ENCODE measurements at regions not wholly inside any gene's neighbourhood (a gene's known extent, or its start where the extent isn't known, plus 50 kb on each side); places are given as distances from the start of the nearest gene placed in this dataset.
"Not testable (repeated sequence)": the region's sequence is repeated elsewhere in the genome, so short reads cannot be mapped to it uniquely, and the experiment has no call there.

DNA sequence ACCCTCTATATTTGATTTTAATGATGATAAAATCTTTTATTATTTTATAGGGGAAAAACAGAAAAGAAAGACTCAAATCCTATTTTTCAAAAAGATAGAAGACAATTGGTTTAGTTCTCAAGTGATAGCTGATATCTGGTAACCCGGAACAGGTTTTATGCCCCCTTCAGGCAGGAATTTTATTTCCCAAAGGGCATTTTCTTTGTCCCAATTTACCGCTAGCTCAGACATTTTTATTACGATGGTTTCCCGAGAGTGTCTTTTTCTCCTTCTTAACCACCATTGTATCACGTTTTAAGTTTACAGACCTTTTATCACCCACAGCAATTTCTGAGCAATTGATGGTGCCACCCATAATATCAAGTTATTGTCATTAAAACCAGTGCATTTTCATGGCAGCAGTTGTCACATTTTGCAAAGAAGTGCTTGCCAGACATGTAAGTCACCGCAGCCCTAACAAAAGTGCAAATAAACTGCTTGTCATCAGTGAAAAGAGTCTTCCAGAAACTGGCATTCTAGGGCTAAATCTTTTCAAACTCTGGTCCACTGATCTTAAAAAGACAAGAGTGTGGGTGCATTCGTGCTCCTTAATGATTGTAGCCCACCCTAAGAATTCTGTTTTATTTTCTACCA is 204.8 kb upstream of the VCX start:
- TF ChIP-seq, protein P1, sequence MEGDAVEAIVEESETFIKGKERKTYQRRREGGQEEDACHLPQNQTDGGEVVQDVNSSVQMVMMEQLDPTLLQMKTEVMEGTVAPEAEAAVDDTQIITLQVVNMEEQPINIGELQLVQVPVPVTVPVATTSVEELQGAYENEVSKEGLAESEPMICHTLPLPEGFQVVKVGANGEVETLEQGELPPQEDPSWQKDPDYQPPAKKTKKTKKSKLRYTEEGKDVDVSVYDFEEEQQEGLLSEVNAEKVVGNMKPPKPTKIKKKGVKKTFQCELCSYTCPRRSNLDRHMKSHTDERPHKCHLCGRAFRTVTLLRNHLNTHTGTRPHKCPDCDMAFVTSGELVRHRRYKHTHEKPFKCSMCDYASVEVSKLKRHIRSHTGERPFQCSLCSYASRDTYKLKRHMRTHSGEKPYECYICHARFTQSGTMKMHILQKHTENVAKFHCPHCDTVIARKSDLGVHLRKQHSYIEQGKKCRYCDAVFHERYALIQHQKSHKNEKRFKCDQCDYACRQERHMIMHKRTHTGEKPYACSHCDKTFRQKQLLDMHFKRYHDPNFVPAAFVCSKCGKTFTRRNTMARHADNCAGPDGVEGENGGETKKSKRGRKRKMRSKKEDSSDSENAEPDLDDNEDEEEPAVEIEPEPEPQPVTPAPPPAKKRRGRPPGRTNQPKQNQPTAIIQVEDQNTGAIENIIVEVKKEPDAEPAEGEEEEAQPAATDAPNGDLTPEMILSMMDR (IDR thresholded peaks at IDR 0.05; ENCODE audit: low read depth, low read length): no peak
- peaks cover 2% of the 10 kb centered on the region for H3K27me3 ChIP-seq (ENCODE audit: insufficient read depth, low read depth, severe bottlenecking)
- no peak for DNase-seq
- H3K9me3 ChIP-seq (ENCODE audit: severe bottlenecking): no peaks in the 10 kb centered on the region
- H3K36me3 ChIP-seq: no peaks in the 10 kb centered on the region
- H3K4me3 ChIP-seq (ENCODE audit: low read depth, low read length): no peak overlapping the region
- no peak overlapping the region for H3K27ac ChIP-seq

DNA sequence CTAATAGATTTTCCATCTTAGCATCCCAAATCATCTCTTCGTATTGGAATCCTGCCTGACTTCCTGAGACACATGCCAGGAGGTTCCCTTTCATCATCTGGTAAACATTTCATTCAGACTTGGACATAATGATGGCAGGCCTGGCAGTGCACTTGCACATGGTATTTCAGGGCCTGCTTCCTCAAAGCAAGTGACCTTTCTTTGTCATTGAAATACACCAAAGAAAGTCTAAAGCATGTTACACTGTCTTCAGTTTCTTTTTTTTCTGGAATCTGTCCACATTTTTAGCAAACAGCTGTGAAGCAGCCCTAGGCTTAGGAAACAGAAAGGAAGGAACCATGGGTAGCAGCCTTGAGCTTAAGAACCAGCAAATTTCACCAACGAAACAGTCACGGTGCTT is 205.9 kb upstream of the VCX start:
- no peak for DNase-seq

DNA sequence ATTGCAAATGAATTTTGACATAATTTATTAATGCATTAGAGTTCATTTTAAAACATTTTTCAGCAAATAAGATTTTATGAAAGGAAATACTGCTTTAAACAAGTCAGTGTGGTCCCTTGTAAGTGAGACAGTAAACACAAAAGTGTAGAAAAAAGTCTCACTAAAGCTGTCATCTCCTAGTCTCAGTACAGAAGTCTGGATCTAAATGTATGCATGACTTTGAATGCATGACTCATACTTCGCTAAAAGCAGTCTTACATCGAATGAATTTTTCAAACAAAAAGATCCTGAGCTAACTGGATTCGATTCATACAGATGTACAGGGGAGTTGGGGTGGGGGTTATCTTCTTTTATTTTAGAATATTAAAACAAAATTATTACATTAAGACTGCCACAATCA is 207.4 kb upstream of the VCX start:
- Histone ChIP-seq H3K4me3 (ENCODE audit: low read depth, low read length) (no peak overlapping the region), H3K27me3 (ENCODE audit: insufficient read depth, low read depth, severe bottlenecking) (peaks cover 2% of the 10 kb centered on the region), H3K9me3 (ENCODE audit: severe bottlenecking) (no peaks in the 10 kb centered on the region), H3K36me3 (no peaks in the 10 kb centered on the region), H3K27ac (no peak overlapping the region)
- no peak for DNase-seq
- TF ChIP-seq, protein P1 (IDR thresholded peaks at IDR 0.05; ENCODE audit: low read depth, low read length): no peak

More for the DNA sequence above, 205.9 kb upstream of the VCX start:
- TF ChIP-seq, protein P1 (IDR thresholded peaks at IDR 0.05; ENCODE audit: low read depth, low read length): no peak
- H3K27ac ChIP-seq: no peak overlapping the region
- H3K4me3 ChIP-seq (ENCODE audit: low read depth, low read length): no peak overlapping the region
- no peaks in the 10 kb centered on the region for H3K9me3 ChIP-seq (ENCODE audit: severe bottlenecking)
- peaks cover 2% of the 10 kb centered on the region for H3K27me3 ChIP-seq (ENCODE audit: insufficient read depth, low read depth, severe bottlenecking)
- H3K36me3 ChIP-seq: no peaks in the 10 kb centered on the region

DNA sequence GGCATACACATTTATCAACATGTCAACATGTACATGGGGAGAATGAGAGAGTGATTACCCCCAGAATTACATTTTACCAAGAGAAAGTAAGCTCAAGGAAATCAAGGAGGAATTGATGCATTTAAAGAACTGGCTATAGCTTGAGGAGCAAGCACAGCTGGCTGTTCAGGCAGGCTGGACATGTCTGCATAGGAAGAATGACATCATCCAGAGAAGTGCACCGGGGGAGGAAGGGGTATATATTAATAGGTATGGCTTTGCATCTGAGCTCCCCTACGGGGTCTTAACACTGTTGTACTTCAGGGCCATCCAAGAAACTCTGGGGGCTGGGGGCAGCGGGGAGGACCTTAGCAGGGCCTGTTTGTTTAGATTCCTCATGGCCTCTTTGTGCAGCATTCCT is 222.4 kb upstream of the VCX start:
- peaks cover 9% of the 10 kb centered on the region for H3K27me3 ChIP-seq (ENCODE audit: insufficient read depth, low read depth, severe bottlenecking)
- no peak for DNase-seq
- TF ChIP-seq, protein P1 (IDR thresholded peaks at IDR 0.05; ENCODE audit: low read depth, low read length): no peak
- no peak overlapping the region for H3K27ac ChIP-seq
- H3K4me3 ChIP-seq (ENCODE audit: low read depth, low read length): no peak overlapping the region
- no peaks in the 10 kb centered on the region for H3K36me3 ChIP-seq
- no peaks in the 10 kb centered on the region for H3K9me3 ChIP-seq (ENCODE audit: severe bottlenecking)

DNA sequence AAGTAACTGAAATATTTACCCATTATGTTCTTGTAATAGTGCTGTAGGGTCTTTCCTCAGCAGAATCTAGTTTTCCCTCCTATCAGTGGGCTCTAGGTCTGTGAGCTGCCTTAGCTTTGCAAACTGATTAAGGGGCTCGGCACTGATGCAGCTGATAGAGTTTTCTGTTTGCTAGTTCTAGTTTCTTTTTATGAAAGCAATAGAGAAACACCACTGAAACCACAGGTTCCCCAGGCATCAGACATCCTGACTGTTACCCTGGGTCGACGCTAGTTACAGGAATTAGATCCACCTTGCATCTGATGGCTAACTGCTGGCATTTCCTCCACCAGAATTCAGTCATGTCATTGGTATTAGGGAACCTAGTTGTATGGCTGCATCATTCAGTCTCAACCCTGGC is 225.0 kb upstream of the VCX start:
- peaks cover 9% of the 10 kb centered on the region for H3K27me3 ChIP-seq (ENCODE audit: insufficient read depth, low read depth, severe bottlenecking)
- no peaks in the 10 kb centered on the region for H3K36me3 ChIP-seq
- H3K4me3 ChIP-seq (ENCODE audit: low read depth, low read length): no peak overlapping the region
- no peak overlapping the region for H3K27ac ChIP-seq
- no peaks in the 10 kb centered on the region for H3K9me3 ChIP-seq (ENCODE audit: severe bottlenecking)
- no peak for DNase-seq
- TF ChIP-seq, protein P1 (IDR thresholded peaks at IDR 0.05; ENCODE audit: low read depth, low read length): no peak

DNA sequence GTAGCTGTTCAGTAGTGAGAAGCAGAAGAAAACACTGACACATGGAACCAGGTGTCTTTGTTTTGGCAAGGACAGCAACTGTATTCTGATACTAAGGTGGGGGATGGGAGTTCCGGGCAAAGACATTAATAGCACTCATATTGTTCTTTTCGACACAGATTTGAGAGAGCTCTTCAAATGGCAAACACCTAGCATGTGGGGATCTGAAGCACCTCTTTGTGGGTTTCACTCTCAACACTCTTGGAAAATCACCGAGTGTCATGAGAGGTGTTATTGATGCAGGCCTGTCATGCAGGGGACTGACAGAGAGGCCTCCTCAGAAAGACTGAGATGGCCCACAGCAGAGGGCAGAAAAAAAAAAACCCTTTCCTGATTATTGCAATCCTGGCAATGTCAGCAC is 228.4 kb upstream of the VCX start:
- TF ChIP-seq, protein P1 (IDR thresholded peaks at IDR 0.05; ENCODE audit: low read depth, low read length): no peak
- Histone ChIP-seq H3K4me3 (ENCODE audit: low read depth, low read length) (no peak overlapping the region), H3K36me3 (no peaks in the 10 kb centered on the region), H3K9me3 (ENCODE audit: severe bottlenecking) (no peaks in the 10 kb centered on the region), H3K27ac (no peak overlapping the region), H3K27me3 (ENCODE audit: insufficient read depth, low read depth, severe bottlenecking) (no peaks in the 10 kb centered on the region)
- no peak for DNase-seq

DNA sequence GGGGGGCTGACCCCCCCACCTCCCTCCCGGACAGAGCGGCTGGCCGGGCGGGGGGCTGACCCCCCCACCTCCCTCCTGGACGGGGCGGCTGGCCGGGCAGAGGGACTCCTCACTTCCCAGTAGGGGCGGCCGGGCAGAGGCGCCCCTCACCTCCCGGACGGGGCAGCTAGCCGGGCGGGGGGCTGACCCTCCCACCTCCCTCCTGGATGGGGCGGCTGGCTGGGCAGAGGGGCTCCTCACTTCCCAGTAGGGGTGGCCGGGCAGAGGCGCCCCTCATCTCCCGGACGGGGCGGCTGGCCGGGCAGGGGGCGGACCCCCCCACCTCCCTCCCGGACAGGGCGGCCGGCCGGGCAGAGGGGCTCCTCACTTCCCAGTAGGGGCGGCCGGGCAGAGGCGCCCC is 234.3 kb upstream of the VCX start:
- not testable (repeated sequence) for H3K4me3 ChIP-seq (ENCODE audit: low read depth, low read length); DNase-seq; H3K27me3 ChIP-seq (ENCODE audit: insufficient read depth, low read depth, severe bottlenecking); H3K9me3 ChIP-seq (ENCODE audit: severe bottlenecking); H3K36me3 ChIP-seq; H3K27ac ChIP-seq

Measured in WERI-Rb-1 (cell line).